Keratinocyte (primary cell): ENCODE measurements at regions not wholly inside any gene's neighbourhood (a gene's known extent, or its start where the extent isn't known, plus 50 kb on each side); places are given as distances from the start of the nearest gene placed in this dataset.

ENCODE experiments used
- CTCF ChIP-seq, 3 experiments: IDR thresholded peaks in 1 of 3; conservative IDR thresholded peaks in 1 of 3; optimal IDR thresholded peaks in 1 of 3; 2 replicates in 2 of 3; 3 replicates in 1 of 3; pipeline versions ENCODE3 to v1.5.1; 2011; ENCODE audit warnings: low read length in 3 of 3, mild to moderate bottlenecking in 3 of 3, moderate library complexity in 2 of 3, control low read depth in 1 of 3, inconsistent platforms in 1 of 3; ENCODE audit not compliant: insufficient read depth in 2 of 3; ENCODE audit errors: extremely low read depth in 1 of 3
- EZH2 ChIP-seq: IDR thresholded peaks from one replicate; pipeline ENCODE4 v1.6.1; 2012; ENCODE audit warnings: inconsistent platforms, mild to moderate bottlenecking, low read length, moderate library complexity

GRCh38 chr10:114764656-114765055 lies 56.9 kb upstream of the FHIP2A start:
- TF ChIP-seq CTCF (optimal IDR thresholded peaks at IDR 0.05 in 1 of 3, IDR thresholded peaks at IDR 0.05 in 1 of 3, conservative IDR thresholded peaks at IDR 0.05 in 1 of 3; ENCODE audit: extremely low read depth in 1 of 3, insufficient read depth in 2 of 3, low read length in 3 of 3) (no peak), EZH2 (no peak)
